ENCODE measurements at regions not wholly inside any gene's neighbourhood (a gene's known extent, or its start where the extent isn't known, plus 50 kb on each side); places are given as distances from the start of the nearest gene placed in this dataset.

DNA sequence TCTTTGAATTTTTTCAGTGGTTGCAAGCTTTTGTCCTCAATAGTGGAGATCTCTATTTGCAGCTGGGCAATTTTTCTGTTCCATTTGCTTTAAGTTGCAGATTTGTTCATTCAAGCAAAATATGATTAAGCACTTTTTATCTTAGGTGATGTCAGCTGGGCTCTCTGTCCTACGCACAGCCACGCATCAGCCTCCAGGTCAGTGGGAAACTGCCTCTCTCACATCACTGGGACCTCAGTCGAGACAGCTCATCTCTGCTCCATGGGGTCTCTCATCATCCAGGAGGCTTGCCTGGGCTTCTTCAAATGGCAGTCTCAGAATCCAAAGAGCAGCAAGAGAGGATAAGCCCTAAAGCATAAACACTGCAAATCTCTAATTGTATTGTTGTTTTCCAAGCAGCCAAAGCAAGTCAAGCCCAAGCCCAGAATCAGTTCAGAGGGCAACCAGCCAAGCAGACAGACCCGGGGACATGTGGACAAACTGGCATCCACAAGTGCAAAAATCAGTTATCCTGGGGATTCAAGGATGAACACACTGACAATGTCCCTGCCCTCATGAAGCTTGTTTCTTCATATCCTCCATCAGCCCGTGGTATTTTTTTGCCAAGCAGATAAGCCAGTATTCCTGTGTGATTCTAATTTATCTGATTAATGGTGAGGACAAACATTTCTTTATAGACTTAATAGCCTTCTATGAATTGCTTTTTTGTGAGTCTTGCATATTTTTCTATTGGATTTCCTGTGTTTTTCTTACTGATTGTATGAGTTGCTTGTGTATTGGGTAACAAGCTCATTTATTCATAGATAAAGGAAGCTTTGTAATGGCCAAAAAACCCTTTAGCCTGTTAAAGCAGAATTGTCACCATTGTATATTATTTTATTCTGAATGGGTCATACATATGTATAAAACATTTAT lies 262.5 kb downstream of the GXYLT1 start (continued):
- TF ChIP-seq STAT5B (CRISPR knock-in tag; IDR thresholded peaks at IDR 0.05) = no peak
- TF ChIP-seq SAFB (IDR thresholded peaks at IDR 0.05; ENCODE audit: borderline replicate concordance, low read depth, low read length) = no peak

DNA sequence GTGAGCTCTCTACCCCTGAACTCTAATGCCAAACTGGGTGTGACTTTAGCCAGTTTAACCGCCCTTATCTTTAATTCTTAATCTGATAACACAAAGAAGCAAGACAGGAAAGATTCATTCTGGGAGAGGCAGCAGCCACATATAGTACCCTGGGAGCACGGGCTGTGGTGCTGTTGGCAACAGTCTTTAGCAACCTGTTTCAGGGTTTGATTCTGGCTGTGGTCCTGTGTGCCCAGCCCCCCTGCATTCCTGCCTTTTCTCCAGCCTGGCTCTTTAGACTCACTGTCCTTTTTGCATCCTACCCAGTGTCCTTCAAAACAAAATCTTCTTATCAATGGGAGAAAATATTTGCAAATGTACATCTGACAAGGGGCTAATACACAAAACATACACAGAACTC lies 275.2 kb downstream of the GXYLT1 start:
- Histone ChIP-seq H3K4me3 (no peak overlapping the region), H3K27me3 (ENCODE audit: control insufficient read depth in 2 of 2, insufficient read depth in 2 of 2, low read length in 2 of 2) (no peaks in the 10 kb centered on the region), H2AFZ (ENCODE audit: low read depth, low read length) (no peak overlapping the region), H3K9me3 (replicated peaks; ENCODE audit: control insufficient read depth, insufficient read depth, low read depth, low read length) (no peaks in the 10 kb centered on the region), H3K27ac (ENCODE audit: extremely low read depth, low read depth, low read length) (no peak overlapping the region), H3K9ac (ENCODE audit: insufficient read depth in 1 of 2, low read depth in 2 of 2, low read length in 2 of 2) (no peak overlapping the region), H3K79me2 (ENCODE audit: control insufficient read depth, insufficient read depth, low read length) (no peaks in the 10 kb centered on the region), H3K4me2 (ENCODE audit: insufficient read depth, low read length) (no peak overlapping the region), H3K4me1 (replicated peaks in 1 of 2; ENCODE audit: control insufficient read depth in 2 of 2, insufficient read depth in 2 of 2, low read length in 2 of 2) (no peaks in the 10 kb centered on the region), H3K9me1 (ENCODE audit: control insufficient read depth, insufficient read depth, low read length) (no peaks in the 10 kb centered on the region), H3K36me3 (ENCODE audit: control insufficient read depth, insufficient read depth, low read length) (no peaks in the 10 kb centered on the region), H4K20me1 (replicated peaks; ENCODE audit: control insufficient read depth, insufficient read depth, low read length) (no peaks in the 10 kb centered on the region)
- no TSS peak for BruUV-seq (replicated peaks)
- WGBS (ENCODE audit: insufficient coverage, low coverage, missing lambda C conversion rate) = 0% methylated on average over 2 of the region's 2 CpGs
- POLR2A ChIA-PET = no interaction called here
- FAIRE-seq (no peak), DNase-seq (ENCODE audit: extremely low read depth in 1 of 4, low spot score in 3 of 4) (no peak), ATAC-seq (no peak)
- in situ Hi-C loops (cut with MboI) = no loop called here
- CTCF ChIA-PET (ENCODE audit: low intra/inter-chr PET ratio) = no interaction called here
- intact Hi-C loops (cut with micrococcal nuclease) = no loop called here
- TF ChIP-seq MED1 (CRISPR knock-in tag; IDR thresholded peaks at IDR 0.05; ENCODE audit: borderline replicate concordance) (no peak), MAFG (tag; conservative IDR thresholded peaks at IDR 0.05) (no peak), PML (IDR thresholded peaks at IDR 0.05; ENCODE audit: low read length) (no peak), ILF3 (IDR thresholded peaks at IDR 0.05; ENCODE audit: borderline replicate concordance) (no peak), NR2C2 (CRISPR knock-in tag; IDR thresholded peaks at IDR 0.05) (no peak), NR2C2 (tag; IDR thresholded peaks at IDR 0.05) (no peak), MIER1 (IDR thresholded peaks at IDR 0.05; ENCODE audit: low read depth) (no peak), RCOR1 (IDR thresholded peaks at IDR 0.05; ENCODE audit: borderline replicate concordance in 1 of 2, low read depth in 2 of 2, low read length in 2 of 2) (no peak), ZNF436 (CRISPR knock-in tag; IDR thresholded peaks at IDR 0.05) (no peak), EHMT2 (IDR thresholded peaks at IDR 0.05) (no peak), CEBPG (CRISPR knock-in tag; IDR thresholded peaks at IDR 0.05) (no peak), CEBPG (tag; conservative IDR thresholded peaks at IDR 0.05 in 1 of 2, IDR thresholded peaks at IDR 0.05 in 1 of 2) (no peak), FOXJ2 (tag; IDR thresholded peaks at IDR 0.05) (no peak), TAF15 (IDR thresholded peaks at IDR 0.05; ENCODE audit: low read depth, low read length) (no peak), ZNF224 (CRISPR knock-in tag; IDR thresholded peaks at IDR 0.05) (no peak)
- TF ChIP-seq, protein P1, sequence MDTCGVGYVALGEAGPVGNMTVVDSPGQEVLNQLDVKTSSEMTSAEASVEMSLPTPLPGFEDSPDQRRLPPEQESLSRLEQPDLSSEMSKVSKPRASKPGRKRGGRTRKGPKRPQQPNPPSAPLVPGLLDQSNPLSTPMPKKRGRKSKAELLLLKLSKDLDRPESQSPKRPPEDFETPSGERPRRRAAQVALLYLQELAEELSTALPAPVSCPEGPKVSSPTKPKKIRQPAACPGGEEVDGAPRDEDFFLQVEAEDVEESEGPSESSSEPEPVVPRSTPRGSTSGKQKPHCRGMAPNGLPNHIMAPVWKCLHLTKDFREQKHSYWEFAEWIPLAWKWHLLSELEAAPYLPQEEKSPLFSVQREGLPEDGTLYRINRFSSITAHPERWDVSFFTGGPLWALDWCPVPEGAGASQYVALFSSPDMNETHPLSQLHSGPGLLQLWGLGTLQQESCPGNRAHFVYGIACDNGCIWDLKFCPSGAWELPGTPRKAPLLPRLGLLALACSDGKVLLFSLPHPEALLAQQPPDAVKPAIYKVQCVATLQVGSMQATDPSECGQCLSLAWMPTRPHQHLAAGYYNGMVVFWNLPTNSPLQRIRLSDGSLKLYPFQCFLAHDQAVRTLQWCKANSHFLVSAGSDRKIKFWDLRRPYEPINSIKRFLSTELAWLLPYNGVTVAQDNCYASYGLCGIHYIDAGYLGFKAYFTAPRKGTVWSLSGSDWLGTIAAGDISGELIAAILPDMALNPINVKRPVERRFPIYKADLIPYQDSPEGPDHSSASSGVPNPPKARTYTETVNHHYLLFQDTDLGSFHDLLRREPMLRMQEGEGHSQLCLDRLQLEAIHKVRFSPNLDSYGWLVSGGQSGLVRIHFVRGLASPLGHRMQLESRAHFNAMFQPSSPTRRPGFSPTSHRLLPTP (IDR thresholded peaks at IDR 0.05; ENCODE audit: borderline replicate concordance, extremely low read depth, insufficient read length) = no peak
- TF ChIP-seq, protein P2, sequence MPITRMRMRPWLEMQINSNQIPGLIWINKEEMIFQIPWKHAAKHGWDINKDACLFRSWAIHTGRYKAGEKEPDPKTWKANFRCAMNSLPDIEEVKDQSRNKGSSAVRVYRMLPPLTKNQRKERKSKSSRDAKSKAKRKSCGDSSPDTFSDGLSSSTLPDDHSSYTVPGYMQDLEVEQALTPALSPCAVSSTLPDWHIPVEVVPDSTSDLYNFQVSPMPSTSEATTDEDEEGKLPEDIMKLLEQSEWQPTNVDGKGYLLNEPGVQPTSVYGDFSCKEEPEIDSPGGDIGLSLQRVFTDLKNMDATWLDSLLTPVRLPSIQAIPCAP (CRISPR knock-in tag; IDR thresholded peaks at IDR 0.05; ENCODE audit: borderline replicate concordance) = no peak

All from K562 (cell line).